ENCODE measurements at regions not wholly inside any gene's neighbourhood (a gene's known extent, or its start where the extent isn't known, plus 50 kb on each side); places are given as distances from the start of the nearest gene placed in this dataset.
"Not testable (repeated sequence)": the region's sequence is repeated elsewhere in the genome, so short reads cannot be mapped to it uniquely, and the experiment has no call there.

GRCh38 chrX:3443184-3443583 is 96.7 kb upstream of the MXRA5 start:
- H3K9me3 ChIP-seq (ENCODE audit: control insufficient read depth, insufficient read depth, low read depth, low read length): no peaks in the 10 kb centered on the region
- no peak overlapping the region for H3K4me3 ChIP-seq (replicated peaks in 1 of 4; ENCODE audit: control extremely low read depth in 1 of 4, insufficient read depth in 1 of 4, low read depth in 3 of 4, low read length in 4 of 4)
- no peak overlapping the region for H2AFZ ChIP-seq (ENCODE audit: low read length)
- H3K4me2 ChIP-seq (ENCODE audit: extremely low read depth, insufficient read depth, low read length): no peak overlapping the region
- H3K79me2 ChIP-seq (ENCODE audit: control insufficient read depth, insufficient read depth, low read length): no peaks in the 10 kb centered on the region
- DNase-seq (ENCODE audit: low read depth in 2 of 2): no peak
- no peaks in the 10 kb centered on the region for H4K20me1 ChIP-seq (ENCODE audit: control insufficient read depth, extremely low read depth, insufficient read depth, low read length)
- no peaks in the 10 kb centered on the region for H3K27me3 ChIP-seq (ENCODE audit: control insufficient read depth, insufficient read depth, low read length)
- TF ChIP-seq EZH2 (IDR thresholded peaks at IDR 0.05; ENCODE audit: low read length, missing control alignments) (no peak), CTCF (conservative IDR thresholded peaks at IDR 0.05 in 1 of 2, IDR thresholded peaks at IDR 0.05 in 1 of 2; ENCODE audit: low read depth in 1 of 2, low read length in 2 of 2) (no peak)
- no peaks in the 10 kb centered on the region for H3K36me3 ChIP-seq (ENCODE audit: control insufficient read depth, insufficient read depth, low read length)
- H3K9ac ChIP-seq (ENCODE audit: insufficient read depth, low read length): no peak overlapping the region
- no peaks in the 10 kb centered on the region for H3K4me1 ChIP-seq (ENCODE audit: control insufficient read depth, extremely low read depth, insufficient read depth, low read length)
- no peak overlapping the region for H3K27ac ChIP-seq (ENCODE audit: insufficient read depth, low read length)

GRCh38 chrX:3442691-3443090 is 96.2 kb upstream of the MXRA5 start:
- no peak overlapping the region for H3K9ac ChIP-seq (ENCODE audit: insufficient read depth, low read length)
- TF ChIP-seq EZH2 (IDR thresholded peaks at IDR 0.05; ENCODE audit: low read length, missing control alignments): no peak
- no peak for TF ChIP-seq CTCF (conservative IDR thresholded peaks at IDR 0.05 in 1 of 2, IDR thresholded peaks at IDR 0.05 in 1 of 2; ENCODE audit: low read depth in 1 of 2, low read length in 2 of 2)
- H3K36me3 ChIP-seq (ENCODE audit: control insufficient read depth, insufficient read depth, low read length): no peaks in the 10 kb centered on the region
- H3K9me3 ChIP-seq (ENCODE audit: control insufficient read depth, insufficient read depth, low read depth, low read length): no peaks in the 10 kb centered on the region
- H4K20me1 ChIP-seq (ENCODE audit: control insufficient read depth, extremely low read depth, insufficient read depth, low read length): no peaks in the 10 kb centered on the region
- DNase-seq (ENCODE audit: low read depth in 2 of 2): no peak
- no peaks in the 10 kb centered on the region for H3K27me3 ChIP-seq (ENCODE audit: control insufficient read depth, insufficient read depth, low read length)
- H3K79me2 ChIP-seq (ENCODE audit: control insufficient read depth, insufficient read depth, low read length): no peaks in the 10 kb centered on the region
- no peaks in the 10 kb centered on the region for H3K4me1 ChIP-seq (ENCODE audit: control insufficient read depth, extremely low read depth, insufficient read depth, low read length)
- H3K4me2 ChIP-seq (ENCODE audit: extremely low read depth, insufficient read depth, low read length): no peak overlapping the region
- H3K27ac ChIP-seq (ENCODE audit: insufficient read depth, low read length): no peak overlapping the region
- H2AFZ ChIP-seq (ENCODE audit: low read length): no peak overlapping the region
- no peak overlapping the region for H3K4me3 ChIP-seq (replicated peaks in 1 of 4; ENCODE audit: control extremely low read depth in 1 of 4, insufficient read depth in 1 of 4, low read depth in 3 of 4, low read length in 4 of 4)

- Histone ChIP-seq H3K27me3 (ENCODE audit: control insufficient read depth, insufficient read depth, low read length) (no peaks in the 10 kb centered on the region), H4K20me1 (ENCODE audit: control insufficient read depth, extremely low read depth, insufficient read depth, low read length) (no peaks in the 10 kb centered on the region), H3K9me3 (ENCODE audit: control insufficient read depth, insufficient read depth, low read depth, low read length) (no peaks in the 10 kb centered on the region), H3K79me2 (ENCODE audit: control insufficient read depth, insufficient read depth, low read length) (no peaks in the 10 kb centered on the region), H3K36me3 (ENCODE audit: control insufficient read depth, insufficient read depth, low read length) (no peaks in the 10 kb centered on the region), H3K4me1 (ENCODE audit: control insufficient read depth, extremely low read depth, insufficient read depth, low read length) (no peaks in the 10 kb centered on the region), H2AFZ (ENCODE audit: low read length) (no peak overlapping the region), H3K9ac (ENCODE audit: insufficient read depth, low read length) (no peak overlapping the region), H3K4me2 (ENCODE audit: extremely low read depth, insufficient read depth, low read length) (no peak overlapping the region), H3K27ac (ENCODE audit: insufficient read depth, low read length) (no peak overlapping the region), H3K4me3 (replicated peaks in 1 of 4; ENCODE audit: control extremely low read depth in 1 of 4, insufficient read depth in 1 of 4, low read depth in 3 of 4, low read length in 4 of 4) (no peak overlapping the region)
- no peak for DNase-seq (ENCODE audit: low read depth in 2 of 2)
- TF ChIP-seq EZH2 (IDR thresholded peaks at IDR 0.05; ENCODE audit: low read length, missing control alignments) (no peak), CTCF (conservative IDR thresholded peaks at IDR 0.05 in 1 of 2, IDR thresholded peaks at IDR 0.05 in 1 of 2; ENCODE audit: low read depth in 1 of 2, low read length in 2 of 2) (no peak)
These were observed 94.5 kb upstream of the MXRA5 start for GRCh38 chrX:3440981-3441380.

- not testable (repeated sequence) for DNase-seq (ENCODE audit: low read depth in 2 of 2); H2AFZ ChIP-seq (ENCODE audit: low read length); H3K79me2 ChIP-seq (ENCODE audit: control insufficient read depth, insufficient read depth, low read length); H3K4me1 ChIP-seq (ENCODE audit: control insufficient read depth, extremely low read depth, insufficient read depth, low read length); H4K20me1 ChIP-seq (ENCODE audit: control insufficient read depth, extremely low read depth, insufficient read depth, low read length); H3K27ac ChIP-seq (ENCODE audit: insufficient read depth, low read length); H3K9ac ChIP-seq (ENCODE audit: insufficient read depth, low read length); H3K27me3 ChIP-seq (ENCODE audit: control insufficient read depth, insufficient read depth, low read length); H3K4me2 ChIP-seq (ENCODE audit: extremely low read depth, insufficient read depth, low read length); H3K9me3 ChIP-seq (ENCODE audit: control insufficient read depth, insufficient read depth, low read depth, low read length); H3K4me3 ChIP-seq (replicated peaks in 1 of 4; ENCODE audit: control extremely low read depth in 1 of 4, insufficient read depth in 1 of 4, low read depth in 3 of 4, low read length in 4 of 4); H3K36me3 ChIP-seq (ENCODE audit: control insufficient read depth, insufficient read depth, low read length)
These were observed 89.5 kb upstream of the MXRA5 start for GRCh38 chrX:3435916-3436315.

Data from fibroblast of lung (primary cell).